ENCODE measurements at regions not wholly inside any gene's neighbourhood (a gene's known extent, or its start where the extent isn't known, plus 50 kb on each side); places are given as distances from the start of the nearest gene placed in this dataset.
"Not testable (repeated sequence)": the region's sequence is repeated elsewhere in the genome, so short reads cannot be mapped to it uniquely, and the experiment has no call there.

- no peak for DNase-seq
These were observed 80.0 kb upstream of the RPH3A start for GRCh38 chr12:112711507-112711906.

- not testable (repeated sequence) for DNase-seq
These were observed 78.8 kb upstream of the RPH3A start for GRCh38 chr12:112712751-112713150.

GRCh38 chr12:112713471-112713870 lies 78.1 kb upstream of the RPH3A start:
- no peak for DNase-seq

- DNase-seq: no peak
These were observed 77.3 kb upstream of the RPH3A start for GRCh38 chr12:112714166-112714710.

GRCh38 chr12:112716099-112717093 lies 75.2 kb upstream of the RPH3A start:
- DNase-seq: no peak

GRCh38 chr12:112728864-112729263 lies 62.7 kb upstream of the RPH3A start:
- DNase-seq: no peak

- DNase-seq: no peak
These were observed 56.5 kb upstream of the RPH3A start for GRCh38 chr12:112734859-112735695.

GRCh38 chr12:112738531-112738930 lies 53.0 kb upstream of the RPH3A start:
- no peak for DNase-seq

- DNase-seq: no peak
These were observed 51.1 kb upstream of the RPH3A start for GRCh38 chr12:112740387-112740934.

GRCh38 chr12:112741106-112741505 lies 50.4 kb upstream of the RPH3A start:
- no peak for DNase-seq

All from hindlimb muscle (tissue), 1 donor.